ENCODE measurements at regions not wholly inside any gene's neighbourhood (a gene's known extent, or its start where the extent isn't known, plus 50 kb on each side); places are given as distances from the start of the nearest gene placed in this dataset.

- DNase-seq (ENCODE audit: low read depth in 2 of 2): no peak
These were observed 607.0 kb upstream of the KIRREL3 start for GRCh38 chr11:127607487-127608085.

DNA sequence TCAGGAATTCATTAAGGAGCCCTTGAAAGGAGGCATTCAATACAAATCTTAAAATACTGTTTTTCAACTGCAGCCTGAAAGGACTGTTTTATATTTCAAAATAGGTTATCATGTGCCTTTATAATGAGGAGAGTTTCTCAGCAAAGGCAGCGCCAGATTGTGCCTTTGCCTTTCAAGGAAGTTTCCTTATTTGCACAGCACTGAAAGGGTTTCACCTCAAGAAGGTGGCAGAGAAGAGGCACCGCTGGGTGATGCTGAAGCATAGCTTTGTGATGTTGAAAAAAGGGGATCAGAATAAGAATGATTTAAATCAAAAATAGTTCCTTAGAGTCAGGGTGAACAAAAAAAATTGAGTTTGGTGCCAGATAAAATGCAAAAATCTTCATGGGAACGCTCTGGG is 601.0 kb upstream of the KIRREL3 start:
- no peak for DNase-seq (ENCODE audit: low read depth in 2 of 2)

- DNase-seq (ENCODE audit: low read depth in 2 of 2): no peak
These were observed 600.1 kb upstream of the KIRREL3 start for GRCh38 chr11:127600674-127601073.

DNA sequence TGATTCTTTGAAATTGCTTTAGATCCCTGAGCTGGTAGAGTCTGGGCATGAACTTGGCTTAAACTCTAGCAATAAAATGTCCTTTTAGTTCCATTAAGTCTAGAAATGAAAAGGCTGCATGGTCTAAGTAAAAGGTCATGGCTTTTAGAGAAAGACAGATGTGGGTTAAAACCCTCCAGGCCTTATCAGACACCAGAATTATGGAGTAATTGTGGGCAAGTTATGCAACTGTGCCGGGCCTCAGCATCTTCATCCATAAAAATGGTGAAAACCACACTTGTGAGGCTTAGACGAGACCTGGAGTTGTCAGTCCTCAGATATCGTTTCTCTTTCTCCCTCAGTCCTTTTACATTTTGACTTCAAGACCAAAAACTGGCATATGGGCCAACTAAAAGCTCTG is 597.9 kb upstream of the KIRREL3 start:
- no peak for DNase-seq (ENCODE audit: low read depth in 2 of 2)

DNA sequence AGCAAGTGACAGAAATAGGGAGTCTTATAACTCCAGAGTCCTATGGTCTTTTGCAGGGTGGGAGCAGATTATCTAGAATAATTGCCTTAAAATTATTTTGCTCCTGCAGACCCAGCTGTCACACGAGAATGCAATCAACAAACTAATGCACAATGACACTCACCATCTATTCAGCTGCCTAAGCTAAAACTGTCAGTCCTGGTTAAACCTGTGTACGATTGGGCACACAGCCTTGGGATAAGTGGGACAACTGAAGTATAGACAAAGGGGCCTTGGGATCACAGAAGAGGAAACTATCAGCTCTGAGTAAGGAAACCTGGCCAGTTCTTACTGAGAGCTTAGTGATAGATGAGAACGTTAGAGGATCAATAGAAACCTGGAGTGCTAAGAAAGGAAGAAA is 595.9 kb upstream of the KIRREL3 start:
- no peak for DNase-seq (ENCODE audit: low read depth in 2 of 2)

DNA sequence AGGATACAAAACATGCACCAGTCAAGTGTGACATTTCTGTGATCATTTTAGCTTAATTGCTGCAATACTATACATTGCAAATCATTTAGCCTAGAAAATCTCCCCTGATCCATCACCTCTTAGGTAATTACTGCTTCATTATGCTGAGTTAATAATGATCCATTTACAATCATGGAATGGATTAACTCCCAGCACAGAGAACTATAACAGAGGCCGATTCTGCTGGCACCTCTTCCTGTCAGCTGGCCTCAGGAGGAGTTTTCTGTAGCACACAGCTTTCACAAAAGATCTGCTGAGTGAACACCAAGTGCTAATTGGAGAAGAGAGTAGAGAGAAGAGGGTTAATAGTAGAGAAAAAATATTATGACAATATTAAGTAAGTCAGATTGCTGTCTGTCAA is 591.8 kb upstream of the KIRREL3 start:
- DNase-seq (ENCODE audit: low read depth in 2 of 2): no peak

GRCh38 chr11:127590314-127590713 is 589.7 kb upstream of the KIRREL3 start:
- no peak for DNase-seq (ENCODE audit: low read depth in 2 of 2)

GRCh38 chr11:127588431-127588830 is 587.9 kb upstream of the KIRREL3 start:
- DNase-seq (ENCODE audit: low read depth in 2 of 2): no peak

GRCh38 chr11:127587511-127587910 is 586.9 kb upstream of the KIRREL3 start:
- no peak for DNase-seq (ENCODE audit: low read depth in 2 of 2)

GRCh38 chr11:127576210-127576609 is 575.6 kb upstream of the KIRREL3 start:
- no peak for DNase-seq (ENCODE audit: low read depth in 2 of 2)

DNA sequence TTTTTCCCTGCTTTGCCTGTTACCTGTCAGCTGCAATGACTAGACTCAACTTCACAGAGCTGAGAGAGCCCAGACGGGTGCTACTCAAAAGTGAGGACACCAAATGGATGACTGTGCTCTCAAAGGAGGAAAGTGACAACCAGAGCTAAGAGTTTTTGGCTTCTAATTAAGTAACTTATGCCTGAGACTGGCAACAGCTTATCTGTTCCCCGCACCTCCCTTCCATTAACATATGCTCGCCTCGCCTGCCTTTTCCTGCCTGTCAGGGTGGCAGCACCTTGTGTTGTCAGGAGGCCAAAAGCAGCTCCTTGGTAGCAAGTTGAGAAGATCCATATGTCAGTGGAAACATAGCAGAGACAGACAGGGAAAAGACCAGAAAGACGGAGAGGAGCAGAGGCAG is 573.9 kb upstream of the KIRREL3 start:
- DNase-seq (ENCODE audit: low read depth in 2 of 2): no peak

DNA sequence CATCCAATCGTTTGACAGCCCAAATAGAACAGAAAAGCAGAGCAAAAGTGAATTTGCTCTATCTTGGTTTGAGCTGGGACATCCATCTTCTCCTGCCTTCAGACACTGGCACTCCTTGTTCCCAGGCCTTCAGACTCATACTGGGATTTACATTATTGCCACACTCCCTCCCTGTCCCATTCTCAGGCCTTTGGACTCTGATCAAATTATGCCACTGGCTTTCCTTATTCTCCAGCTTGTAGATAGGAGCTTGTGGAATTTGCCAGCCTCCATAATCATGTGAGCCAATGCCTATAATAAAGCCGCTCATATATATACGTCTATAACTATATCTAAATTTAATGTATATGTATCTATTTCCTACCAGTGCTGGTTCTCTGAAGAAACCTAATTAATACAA is 568.3 kb upstream of the KIRREL3 start:
- DNase-seq (ENCODE audit: low read depth in 2 of 2): no peak

GRCh38 chr11:127567237-127567932 is 566.8 kb upstream of the KIRREL3 start:
- no peak for DNase-seq (ENCODE audit: low read depth in 2 of 2)

DNA sequence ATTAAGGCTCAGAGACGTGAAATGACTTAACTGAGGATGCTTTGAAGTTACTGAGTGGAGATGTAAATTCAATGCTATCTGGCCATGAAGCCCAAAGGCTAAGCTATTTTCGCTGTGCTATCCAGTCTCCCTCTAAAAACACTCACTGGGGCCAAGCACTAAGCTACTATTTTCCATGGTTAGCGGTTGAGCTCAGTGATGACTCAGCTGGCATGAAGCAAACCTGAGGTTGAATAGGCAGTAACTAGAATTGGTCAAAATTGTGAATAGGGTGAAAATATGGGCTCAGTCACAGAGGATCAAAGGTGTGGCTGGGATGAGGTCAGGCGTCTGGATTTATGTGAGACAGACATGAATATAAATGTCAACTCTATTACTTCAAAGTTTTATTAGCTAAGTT is 564.2 kb upstream of the KIRREL3 start:
- DNase-seq (ENCODE audit: low read depth in 2 of 2): no peak

- no peak for DNase-seq (ENCODE audit: low read depth in 2 of 2)
These were observed 559.4 kb upstream of the KIRREL3 start for GRCh38 chr11:127559978-127560377.

DNA sequence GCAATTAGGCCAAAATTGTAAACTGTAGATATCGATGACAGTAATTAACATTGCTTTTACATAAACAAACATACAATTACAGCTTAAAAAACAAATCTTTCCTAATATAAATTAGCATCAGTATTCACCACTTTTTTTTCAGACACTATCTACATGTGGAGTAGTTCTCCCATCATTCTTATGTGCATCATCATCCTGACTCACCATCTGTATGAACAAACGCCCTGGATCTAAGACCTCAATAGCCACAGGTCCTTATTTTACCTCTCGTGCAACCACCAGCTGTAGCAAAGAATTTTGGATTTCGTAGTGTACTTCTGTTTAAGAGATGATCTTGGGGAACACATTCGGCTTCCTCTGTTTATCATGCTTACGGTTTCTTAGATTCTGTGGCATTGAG is 551.9 kb upstream of the KIRREL3 start:
- DNase-seq (ENCODE audit: low read depth in 2 of 2): no peak

DNA sequence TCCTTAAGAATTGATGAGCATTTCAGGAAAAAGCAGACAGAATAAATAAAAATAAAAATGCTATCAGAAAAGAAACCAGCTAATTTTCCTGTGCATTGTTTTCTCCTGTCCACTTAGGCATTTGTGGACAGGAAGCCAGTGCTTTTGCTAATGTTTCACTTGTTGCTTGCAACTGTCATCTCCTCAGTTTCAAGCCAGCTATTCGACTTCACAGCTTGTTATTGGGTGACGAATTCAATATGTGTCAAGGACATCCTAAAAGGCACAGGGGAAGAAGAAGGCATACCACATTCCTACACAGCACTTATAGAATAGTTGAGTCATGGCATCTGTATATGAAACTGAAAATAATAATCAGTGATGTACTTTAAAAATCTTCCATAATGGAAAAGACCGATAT is 530.6 kb upstream of the KIRREL3 start:
- no peak for DNase-seq (ENCODE audit: low read depth in 2 of 2)

DNA sequence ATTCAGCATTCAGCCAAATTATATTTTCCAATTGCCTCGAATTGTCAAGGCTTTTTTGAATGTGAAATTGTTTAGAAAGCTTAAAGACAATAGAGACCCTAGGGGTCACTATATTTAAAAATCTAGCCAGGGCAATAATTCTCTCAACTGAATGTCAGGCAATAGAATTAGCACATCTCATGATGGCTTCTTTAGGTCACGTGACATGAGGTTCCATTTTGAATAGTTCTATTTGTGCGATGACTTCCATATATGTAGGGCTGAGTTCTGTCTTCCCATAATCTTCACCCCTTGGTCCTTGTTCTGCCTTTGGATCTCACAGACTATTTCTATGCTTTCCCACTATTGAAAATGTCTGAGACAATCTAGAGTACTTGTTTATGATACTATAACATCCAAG is 527.7 kb upstream of the KIRREL3 start:
- DNase-seq (ENCODE audit: low read depth in 2 of 2): no peak

DNA sequence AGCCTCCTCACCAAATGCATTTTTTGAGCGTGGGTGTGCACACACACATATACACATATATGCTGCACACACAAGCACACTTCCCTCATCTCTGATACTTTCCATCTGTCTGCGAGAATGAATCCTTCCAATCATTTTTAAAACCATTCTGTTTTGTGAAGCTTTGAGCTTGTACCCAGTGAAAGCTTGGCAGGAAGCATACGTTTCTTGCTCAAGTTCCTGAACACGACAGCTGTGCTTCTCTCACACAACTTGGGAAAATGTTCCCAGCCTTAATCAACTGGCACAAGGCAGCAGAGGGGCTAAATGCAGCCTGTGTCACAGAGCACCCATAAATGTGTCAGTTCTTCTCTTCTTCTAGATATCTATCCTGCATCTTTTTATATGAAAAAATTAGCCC is 524.0 kb upstream of the KIRREL3 start:
- no peak for DNase-seq (ENCODE audit: low read depth in 2 of 2)

- DNase-seq (ENCODE audit: low read depth in 2 of 2): no peak
These were observed 520.8 kb upstream of the KIRREL3 start for GRCh38 chr11:127521413-127521812.

GRCh38 chr11:127507851-127508250 is 507.3 kb upstream of the KIRREL3 start:
- DNase-seq (ENCODE audit: low read depth in 2 of 2): no peak

DNA sequence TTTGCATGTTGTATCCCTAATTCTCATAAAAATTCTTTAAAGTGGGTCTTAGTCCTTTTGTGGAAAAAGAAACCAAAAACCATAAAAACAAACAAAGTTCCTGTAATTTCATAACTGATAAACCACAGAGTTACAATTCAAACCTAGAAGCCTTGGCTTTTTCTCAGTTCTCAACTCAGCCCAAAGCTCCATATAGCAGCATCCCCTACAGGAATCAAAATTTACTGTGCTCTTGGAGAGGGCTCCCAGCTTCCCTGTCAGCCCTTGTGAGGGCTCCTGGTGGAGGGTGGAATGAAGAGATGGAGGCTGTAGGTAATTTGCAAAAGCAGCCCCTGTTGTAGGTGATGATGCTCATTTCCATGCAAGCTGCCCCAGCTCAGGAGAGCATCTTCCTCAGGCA is 506.1 kb upstream of the KIRREL3 start:
- no peak for DNase-seq (ENCODE audit: low read depth in 2 of 2)

GRCh38 chr11:127506126-127506525 is 505.6 kb upstream of the KIRREL3 start:
- DNase-seq (ENCODE audit: low read depth in 2 of 2): no peak

DNA sequence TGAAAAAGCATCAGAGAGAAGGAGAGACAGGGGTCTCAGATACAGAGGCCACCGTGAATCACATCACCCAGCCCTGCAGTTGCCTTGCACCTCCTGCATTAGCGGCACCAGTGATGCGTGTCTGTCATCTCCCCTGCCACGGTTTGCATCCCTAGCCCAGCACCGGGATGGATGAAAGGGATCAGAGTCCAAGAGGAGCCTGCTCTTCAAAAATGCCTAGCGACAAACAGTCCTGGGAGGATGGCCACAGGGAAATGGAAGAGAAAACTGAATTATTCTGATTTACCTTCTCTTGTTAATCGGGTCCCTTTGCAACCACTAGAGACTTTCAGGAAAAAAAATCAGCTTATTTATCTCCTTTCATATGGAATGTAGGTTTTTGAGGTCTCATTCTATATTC is 495.6 kb upstream of the KIRREL3 start:
- DNase-seq (ENCODE audit: low read depth in 2 of 2): no peak
